ENCODE measurements at regions not wholly inside any gene's neighbourhood (a gene's known extent, or its start where the extent isn't known, plus 50 kb on each side); places are given as distances from the start of the nearest gene placed in this dataset.

GRCh38 chr11:129319751-129320150 lies 55.9 kb upstream of the BARX2 start:
- Histone ChIP-seq H3K27me3 (ENCODE audit: low read depth) (peaks cover 4% of the 10 kb centered on the region), H3K36me3 (no peaks in the 10 kb centered on the region), H3K4me1 (peaks cover 11% of the 10 kb centered on the region), H3K27ac (replicated peaks) (no peak overlapping the region), H3K4me3 (no peak overlapping the region), H3K9me3 (replicated peaks) (no peaks in the 10 kb centered on the region)
- intact Hi-C loops (cut with micrococcal nuclease) = no loop called here
- DNase-seq = no peak
- no peak for TF ChIP-seq CTCF (IDR thresholded peaks at IDR 0.05; ENCODE audit: borderline replicate concordance)

- no peak for TF ChIP-seq CTCF (IDR thresholded peaks at IDR 0.05; ENCODE audit: borderline replicate concordance)
- no peak overlapping the region for H3K4me3 ChIP-seq
- H3K9me3 ChIP-seq (replicated peaks) = no peaks in the 10 kb centered on the region
- H3K27ac ChIP-seq (replicated peaks) = no peak overlapping the region
- DNase-seq = no peak
- H3K36me3 ChIP-seq = no peaks in the 10 kb centered on the region
- peaks cover under 1% of the 10 kb centered on the region for H3K27me3 ChIP-seq (ENCODE audit: low read depth)
- peaks cover 11% of the 10 kb centered on the region for H3K4me1 ChIP-seq
- intact Hi-C loops (cut with micrococcal nuclease) = no loop called here
Observed at GRCh38 chr11:129319201-129319600, 56.4 kb upstream of the BARX2 start.

GRCh38 chr11:129317571-129317970 lies 58.1 kb upstream of the BARX2 start:
- H3K27me3 ChIP-seq (ENCODE audit: low read depth) = no peaks in the 10 kb centered on the region
- TF ChIP-seq CTCF (IDR thresholded peaks at IDR 0.05; ENCODE audit: borderline replicate concordance) = no peak
- H3K4me3 ChIP-seq = no peak overlapping the region
- H3K9me3 ChIP-seq (replicated peaks) = no peaks in the 10 kb centered on the region
- no peaks in the 10 kb centered on the region for H3K36me3 ChIP-seq
- DNase-seq = no peak
- no peak overlapping the region for H3K27ac ChIP-seq (replicated peaks)
- H3K4me1 ChIP-seq = peaks cover 24% of the 10 kb centered on the region
- intact Hi-C loops (cut with micrococcal nuclease) = no loop called here

- intact Hi-C loops (cut with micrococcal nuclease) = no loop called here
- no peaks in the 10 kb centered on the region for H3K27me3 ChIP-seq (ENCODE audit: low read depth)
- H3K36me3 ChIP-seq = no peaks in the 10 kb centered on the region
- H3K4me3 ChIP-seq = no peak overlapping the region
- DNase-seq = no peak
- H3K27ac ChIP-seq (replicated peaks) = no peak overlapping the region
- no peak for TF ChIP-seq CTCF (IDR thresholded peaks at IDR 0.05; ENCODE audit: borderline replicate concordance)
- no peaks in the 10 kb centered on the region for H3K9me3 ChIP-seq (replicated peaks)
- peaks cover 24% of the 10 kb centered on the region for H3K4me1 ChIP-seq
Observed at GRCh38 chr11:129316781-129317180, 58.9 kb upstream of the BARX2 start.

GRCh38 chr11:129315781-129316579 lies 59.7 kb upstream of the BARX2 start:
- Histone ChIP-seq H3K27ac (replicated peaks) (no peak overlapping the region), H3K27me3 (ENCODE audit: low read depth) (peaks cover 3% of the 10 kb centered on the region), H3K4me3 (no peak overlapping the region), H3K36me3 (no peaks in the 10 kb centered on the region), H3K4me1 (peaks cover 24% of the 10 kb centered on the region), H3K9me3 (replicated peaks) (no peaks in the 10 kb centered on the region)
- intact Hi-C loops (cut with micrococcal nuclease) = no loop called here
- no peak for DNase-seq
- no peak for TF ChIP-seq CTCF (IDR thresholded peaks at IDR 0.05; ENCODE audit: borderline replicate concordance)

Data from left ventricle myocardium inferior (tissue), 1 donor.